Lower leg skin (tissue), 4 donors: ENCODE measurements at regions not wholly inside any gene's neighbourhood (a gene's known extent, or its start where the extent isn't known, plus 50 kb on each side); places are given as distances from the start of the nearest gene placed in this dataset.

Experiments
- DNase-seq, 2 donors: peaks; one replicate each; pipeline ENCODE4 v3.0.0-alpha.2; 2019; ENCODE audit warnings: low spot score in 2 of 2
- H3K4me3 ChIP-seq: fragments of 200-600 bp; sonication (generic); 2 replicates; pipeline ENCODE4 v1.5.1; 2017; ENCODE audit warnings: mild to moderate bottlenecking, low read depth; ENCODE audit not compliant: poor library complexity, severe bottlenecking
- POLR2A ChIP-seq, 2 donors: fragments of 450-650 bp; IDR thresholded peaks; one replicate each; pipeline ENCODE4 v1.6.1; 2016 to 2017; ENCODE audit warnings: antibody characterized with exemption in 2 of 2, mild to moderate bottlenecking in 1 of 2, moderate library complexity in 1 of 2
- WGBS, 2 donors: methylation state at CpG; one replicate each; pipeline ENCODE4 v1.1.5; 2018; 5-methylcytosine and 5-hydroxymethylcytosine counted together
- intact Hi-C: fragments of 100-400 bp; cut with DNase I; formaldehyde crosslinking; loops from one replicate; pipeline ENCODE4 v1.15.0; 2023; ENCODE audit warnings: low total_unique reads
- TF ChIP-seq, protein P1 (sequence below), 3 donors: fragments of 450-650 bp; IDR thresholded peaks; one replicate each; pipeline ENCODE4 v1.5.1; 2016; ENCODE audit warnings: antibody characterized with exemption in 3 of 3, mild to moderate bottlenecking in 3 of 3, moderate library complexity in 2 of 3

DNA sequence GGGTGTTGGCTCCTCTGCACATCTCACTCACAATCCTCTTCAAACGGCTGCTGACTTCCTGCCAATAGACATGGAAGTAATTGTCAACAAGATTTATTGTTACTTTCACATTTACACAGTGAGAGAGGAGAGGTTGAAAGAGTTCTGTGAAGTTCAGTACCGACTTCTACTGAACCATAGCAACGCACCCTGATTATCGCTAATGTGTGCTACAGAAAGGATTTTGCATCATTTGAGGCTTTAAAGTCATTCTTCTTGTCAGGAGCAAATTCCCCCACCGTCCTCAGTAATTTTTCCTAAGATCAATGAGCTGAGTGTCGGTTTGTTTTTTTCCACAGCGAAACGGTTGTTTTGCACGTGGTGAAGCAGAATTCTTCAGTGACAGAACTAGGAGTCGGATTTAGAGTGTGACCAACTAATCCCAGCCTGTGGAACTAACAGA, 361.0 kb downstream of the ADGRL2 start:
- peak in 1 of 2 donors; percentile 27 for DNase-seq
- intact Hi-C loops, result no loop called here
- 2 to 3% methylated on average over 10 of the region's 10 CpGs for WGBS, 2 donors
- TF ChIP-seq, protein P1, sequence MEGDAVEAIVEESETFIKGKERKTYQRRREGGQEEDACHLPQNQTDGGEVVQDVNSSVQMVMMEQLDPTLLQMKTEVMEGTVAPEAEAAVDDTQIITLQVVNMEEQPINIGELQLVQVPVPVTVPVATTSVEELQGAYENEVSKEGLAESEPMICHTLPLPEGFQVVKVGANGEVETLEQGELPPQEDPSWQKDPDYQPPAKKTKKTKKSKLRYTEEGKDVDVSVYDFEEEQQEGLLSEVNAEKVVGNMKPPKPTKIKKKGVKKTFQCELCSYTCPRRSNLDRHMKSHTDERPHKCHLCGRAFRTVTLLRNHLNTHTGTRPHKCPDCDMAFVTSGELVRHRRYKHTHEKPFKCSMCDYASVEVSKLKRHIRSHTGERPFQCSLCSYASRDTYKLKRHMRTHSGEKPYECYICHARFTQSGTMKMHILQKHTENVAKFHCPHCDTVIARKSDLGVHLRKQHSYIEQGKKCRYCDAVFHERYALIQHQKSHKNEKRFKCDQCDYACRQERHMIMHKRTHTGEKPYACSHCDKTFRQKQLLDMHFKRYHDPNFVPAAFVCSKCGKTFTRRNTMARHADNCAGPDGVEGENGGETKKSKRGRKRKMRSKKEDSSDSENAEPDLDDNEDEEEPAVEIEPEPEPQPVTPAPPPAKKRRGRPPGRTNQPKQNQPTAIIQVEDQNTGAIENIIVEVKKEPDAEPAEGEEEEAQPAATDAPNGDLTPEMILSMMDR (IDR thresholded peaks at IDR 0.05), result no peak
- TF ChIP-seq POLR2A (IDR thresholded peaks at IDR 0.05), result no peak
- H3K4me3 ChIP-seq, result no peak overlapping the region

DNA sequence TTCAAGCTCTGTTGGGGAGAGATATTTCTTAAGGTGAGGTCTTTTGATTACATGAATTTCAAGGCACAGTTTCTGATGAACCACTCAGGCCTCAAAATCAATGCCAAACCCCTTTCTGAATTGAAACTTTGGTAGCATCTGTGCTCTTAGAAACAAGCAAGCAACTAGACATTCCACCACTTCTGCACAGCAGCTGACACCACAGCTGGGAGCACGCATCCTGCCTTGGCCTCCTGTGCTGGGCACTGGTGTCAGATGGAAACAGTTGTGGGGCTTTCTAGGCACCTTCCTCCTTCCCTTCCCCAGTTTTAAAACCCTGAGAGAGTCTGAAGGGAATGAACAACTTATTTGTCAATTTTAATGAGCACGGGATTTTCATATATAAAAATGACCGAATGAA, 360.2 kb downstream of the ADGRL2 start:
- intact Hi-C loops, result no loop called here

DNA sequence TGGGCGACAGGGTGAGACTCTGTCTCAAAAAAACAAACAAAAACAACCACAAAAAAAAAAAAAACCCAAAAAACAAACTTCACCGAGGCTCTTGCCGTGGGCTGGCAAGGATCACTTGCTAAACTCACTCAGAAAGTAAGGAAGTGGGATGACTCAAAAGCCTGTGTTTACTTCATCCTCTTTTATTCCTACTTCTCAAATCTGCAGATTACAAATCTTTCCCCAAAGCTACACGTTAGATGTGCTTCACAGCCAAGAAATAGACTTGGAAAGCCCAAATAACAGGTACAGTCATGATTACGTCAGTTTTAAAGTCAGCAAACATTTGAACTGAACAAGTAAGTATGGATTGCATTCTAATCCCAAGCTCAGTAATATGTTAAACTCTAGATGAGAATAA, 359.3 kb downstream of the ADGRL2 start:
- intact Hi-C loops, result no loop called here
- DNase-seq, result no peak
- WGBS, 2 donors, result 37 to 56% methylated on average over 5 of the region's 5 CpGs
- no peak for TF ChIP-seq POLR2A (IDR thresholded peaks at IDR 0.05)
- TF ChIP-seq, protein P1 (IDR thresholded peaks at IDR 0.05), result no peak
- H3K4me3 ChIP-seq, result no peak overlapping the region

More for the DNA sequence above, 360.2 kb downstream of the ADGRL2 start:
- whole genome bisulfite sequencing, 2 donors, result 67 to 76% methylated on average over 3 of the region's 3 CpGs
- TF ChIP-seq, protein P1 (IDR thresholded peaks at IDR 0.05), result no peak
- no peak overlapping the region for H3K4me3 ChIP-seq
- DNase-seq, result no peak

DNA sequence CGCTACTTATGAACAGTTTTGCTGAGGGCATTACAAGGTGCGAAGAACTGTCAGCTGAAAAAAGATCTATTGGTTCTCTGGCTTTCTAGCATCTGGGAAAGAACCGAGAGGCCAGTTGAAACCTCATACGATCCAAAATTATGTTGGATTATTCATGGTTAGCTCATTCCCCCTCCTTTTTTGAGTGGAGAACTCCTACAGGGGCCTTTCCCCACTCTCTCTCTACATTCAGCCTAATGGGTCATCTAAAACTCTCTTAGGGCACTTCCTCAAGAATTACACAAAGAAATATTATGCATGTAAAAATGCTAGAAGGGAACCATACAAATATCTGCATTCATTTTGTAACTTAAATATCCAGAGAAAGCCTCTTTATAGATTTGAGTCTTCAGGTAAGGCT, 358.2 kb downstream of the ADGRL2 start:
- 92% methylated on average over 4 of the region's 4 CpGs for WGBS, 2 donors
- DNase-seq, result no peak
- no peak for TF ChIP-seq POLR2A (IDR thresholded peaks at IDR 0.05)
- TF ChIP-seq, protein P1 (IDR thresholded peaks at IDR 0.05), result no peak
- intact Hi-C loops, result no loop called here
- no peak overlapping the region for H3K4me3 ChIP-seq

DNA sequence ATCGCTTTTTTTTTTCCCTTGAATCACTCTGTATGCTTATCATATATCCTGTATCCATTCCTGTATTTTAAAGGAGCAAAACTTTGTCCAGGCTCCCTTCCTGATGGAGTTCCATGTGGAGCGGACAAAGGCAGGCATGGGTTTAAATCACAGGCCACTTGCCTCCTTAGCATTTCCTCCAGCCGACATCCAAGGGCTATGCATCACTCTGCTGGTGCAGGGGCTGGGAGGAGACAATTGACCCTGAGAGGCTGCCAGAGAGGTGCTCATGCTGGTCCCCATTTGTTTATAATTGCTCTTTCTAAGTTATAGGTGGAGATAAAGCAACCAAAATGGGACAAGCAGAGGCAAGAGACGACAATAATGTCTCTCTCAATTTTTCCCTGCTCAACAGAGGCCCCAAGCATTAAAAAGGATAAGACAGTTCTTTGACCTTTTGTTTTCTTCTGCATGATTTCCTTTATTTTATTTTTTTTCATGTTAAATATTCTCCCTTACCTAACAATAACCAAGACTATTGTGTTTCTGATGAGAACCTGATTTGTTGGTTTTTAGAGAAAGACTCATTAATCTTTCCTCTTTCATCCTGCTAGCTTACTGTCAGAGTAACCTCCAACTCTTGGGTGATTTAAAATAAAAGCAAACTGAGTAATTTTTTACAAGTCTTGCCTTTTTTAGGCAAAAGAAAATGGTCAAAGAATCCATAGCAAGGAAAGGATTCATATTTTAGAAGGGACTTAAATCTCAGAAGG, 353.7 kb downstream of the ADGRL2 start:
- intact Hi-C loops, result no loop called here
- no peak for DNase-seq
- TF ChIP-seq, protein P1 (IDR thresholded peaks at IDR 0.05), result no peak
- no peak for TF ChIP-seq POLR2A (IDR thresholded peaks at IDR 0.05)
- 68 to 85% methylated on average over 4 of the region's 4 CpGs for WGBS, 2 donors
- H3K4me3 ChIP-seq, result no peak overlapping the region

DNA sequence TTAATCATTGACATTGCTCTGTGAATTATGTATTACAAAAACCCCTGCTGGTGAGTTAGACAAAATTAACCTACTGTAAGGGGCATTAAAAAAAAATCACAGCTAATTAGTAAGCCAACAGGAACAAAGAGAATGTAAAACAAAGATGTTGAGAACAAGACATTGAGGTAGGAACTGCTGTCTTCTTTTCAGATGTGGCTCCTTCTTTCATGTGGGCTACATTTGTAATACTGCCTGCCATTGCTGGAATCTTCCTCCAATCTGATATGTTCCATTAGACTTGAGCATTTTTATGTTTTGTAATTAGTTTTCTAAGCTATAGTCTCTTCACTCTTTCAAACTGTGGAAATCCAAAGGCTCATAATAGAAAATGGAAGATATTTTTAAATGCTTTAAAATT, 353.0 kb downstream of the ADGRL2 start:
- intact Hi-C loops, result no loop called here
- no peak for DNase-seq
- H3K4me3 ChIP-seq, result no peak overlapping the region
- TF ChIP-seq POLR2A (IDR thresholded peaks at IDR 0.05), result no peak
- TF ChIP-seq, protein P1 (IDR thresholded peaks at IDR 0.05), result no peak
